Neural cell (in vitro differentiated cells): ENCODE measurements at regions not wholly inside any gene's neighbourhood (a gene's known extent, or its start where the extent isn't known, plus 50 kb on each side); places are given as distances from the start of the nearest gene placed in this dataset.

Experiments used
- H2AFZ ChIP-seq: fragments of 200-600, 300-800 bp; sonication (generic), shearing (Covaris generic); 2 replicates; pipeline ENCODE4 v1.6.0; 2014; ENCODE audit warnings: low read depth, mild to moderate bottlenecking, antibody characterized with exemption, low read length, moderate library complexity
- H3F3A ChIP-seq: fragments of 200-600 bp; shearing (Covaris generic); 2 replicates; pipeline ENCODE4 v1.6.1; 2016; ENCODE audit warnings: mild to moderate bottlenecking, moderate library complexity, mixed read lengths, antibody characterized with exemption, low read length; ENCODE audit not compliant: insufficient read depth, poor library complexity, severe bottlenecking
- H3K27ac ChIP-seq: fragments of 200-600, 300-800 bp; sonication (generic), shearing (Covaris generic); 2 replicates; pipeline ENCODE4 v1.5.1; 2014; ENCODE audit warnings: mild to moderate bottlenecking, low read length, moderate library complexity
- H3K27me3 ChIP-seq: fragments of 300-800, 200-600 bp; sonication (generic), shearing (Covaris generic); 2 replicates; pipeline ENCODE4 v1.6.0; 2014; ENCODE audit warnings: mild to moderate bottlenecking, low read depth, low read length, moderate library complexity; ENCODE audit not compliant: insufficient read depth
- H3K36me3 ChIP-seq: fragments of 300-800, 200-600 bp; sonication (generic), shearing (Covaris generic); 2 replicates; pipeline ENCODE4 v1.5.1; 2014; ENCODE audit warnings: mild to moderate bottlenecking, antibody characterized with exemption, low read length, moderate library complexity; ENCODE audit not compliant: insufficient read depth
- H3K4me2 ChIP-seq: fragments of 300-800, 200-600 bp; sonication (generic), shearing (Covaris generic); 2 replicates; pipeline ENCODE4 v1.6.0; 2014; ENCODE audit warnings: mild to moderate bottlenecking, low read length
- H3K4me3 ChIP-seq: fragments of 300-800, 200-600 bp; sonication (generic), shearing (Covaris generic); 2 replicates; pipeline ENCODE4 v1.5.1; 2014; ENCODE audit warnings: mild to moderate bottlenecking, low read length, moderate library complexity
- H3K79me2 ChIP-seq: fragments of 200-600 bp; shearing (Covaris generic); replicated peaks from 2 replicates; pipeline ENCODE4 v1.6.0; 2014; ENCODE audit warnings: mild to moderate bottlenecking, low read length, moderate library complexity; ENCODE audit not compliant: insufficient read depth
- H3K9ac ChIP-seq: fragments of 300-800, 200-600 bp; sonication (generic), shearing (Covaris generic); 2 replicates; pipeline ENCODE4 v1.6.1; 2016; ENCODE audit warnings: mild to moderate bottlenecking, low read length, mixed read lengths
- H3K9me2 ChIP-seq: fragments of 200-600 bp; shearing (Covaris generic); 2 replicates; pipeline ENCODE4 v1.6.1; 2016; ENCODE audit warnings: mild to moderate bottlenecking, low read length, mixed read lengths; ENCODE audit not compliant: insufficient read depth
- H3K9me3 ChIP-seq: fragments of 200-600, 300-800 bp; sonication (generic), shearing (Covaris generic); 2 replicates; pipeline ENCODE4 v1.6.1; 2016; ENCODE audit warnings: mild to moderate bottlenecking, mixed run types, low read length, moderate library complexity, mixed read lengths
- H4K20me1 ChIP-seq: fragments of 200-600 bp; shearing (Covaris generic); 2 replicates; pipeline ENCODE4 v1.6.1; 2016; ENCODE audit warnings: mild to moderate bottlenecking, mixed run types; ENCODE audit not compliant: insufficient read depth
- EP300 ChIP-seq: fragments of 450-650 bp; conservative IDR thresholded peaks from 2 replicates; pipeline ENCODE4 v1.6.1; 2014; ENCODE audit warnings: antibody characterized with exemption, mild to moderate bottlenecking, moderate library complexity; ENCODE audit not compliant: poor library complexity, severe bottlenecking
- EZH2 ChIP-seq: fragments of 200-600, 300-800 bp; shearing (Covaris generic), sonication (generic); IDR thresholded peaks from 2 replicates; pipeline ENCODE4 v1.6.1; 2014; ENCODE audit warnings: antibody characterized with exemption, low read length, borderline replicate concordance, mild to moderate bottlenecking; ENCODE audit not compliant: insufficient read depth, poor library complexity, severe bottlenecking
- MXI1 ChIP-seq: fragments of 450-650 bp; conservative IDR thresholded peaks from 2 replicates; pipeline ENCODE4 v1.6.1; 2014; ENCODE audit warnings: antibody characterized with exemption, mild to moderate bottlenecking; ENCODE audit not compliant: poor library complexity, severe bottlenecking
- POLR2AphosphoS5 ChIP-seq: IDR thresholded peaks from 2 replicates; pipeline ENCODE4 v1.6.1; 2012
- RAD21 ChIP-seq: fragments of 450-650 bp; conservative IDR thresholded peaks from 2 replicates; pipeline ENCODE4 v1.6.1; 2014; ENCODE audit warnings: antibody characterized with exemption, mild to moderate bottlenecking, moderate library complexity
- SMC3 ChIP-seq: fragments of 450-650 bp; conservative IDR thresholded peaks from 2 replicates; pipeline ENCODE4 v1.6.1; 2014; ENCODE audit warnings: antibody characterized with exemption, mild to moderate bottlenecking, moderate library complexity; ENCODE audit not compliant: poor library complexity
- TAF1 ChIP-seq: IDR thresholded peaks from 2 replicates; pipeline ENCODE4 v1.6.1; 2012; ENCODE audit warnings: low read depth
- TF ChIP-seq, protein P1 (sequence below): IDR thresholded peaks from 2 replicates; pipeline ENCODE4 v1.6.1; 2012; ENCODE audit warnings: borderline replicate concordance
- TF ChIP-seq, protein P2 (sequence below): fragments of 450-650 bp; IDR thresholded peaks from 2 replicates; pipeline ENCODE4 v1.5.1; 2014; ENCODE audit warnings: antibody characterized with exemption, mild to moderate bottlenecking, moderate library complexity; ENCODE audit not compliant: poor library complexity, severe bottlenecking

DNA sequence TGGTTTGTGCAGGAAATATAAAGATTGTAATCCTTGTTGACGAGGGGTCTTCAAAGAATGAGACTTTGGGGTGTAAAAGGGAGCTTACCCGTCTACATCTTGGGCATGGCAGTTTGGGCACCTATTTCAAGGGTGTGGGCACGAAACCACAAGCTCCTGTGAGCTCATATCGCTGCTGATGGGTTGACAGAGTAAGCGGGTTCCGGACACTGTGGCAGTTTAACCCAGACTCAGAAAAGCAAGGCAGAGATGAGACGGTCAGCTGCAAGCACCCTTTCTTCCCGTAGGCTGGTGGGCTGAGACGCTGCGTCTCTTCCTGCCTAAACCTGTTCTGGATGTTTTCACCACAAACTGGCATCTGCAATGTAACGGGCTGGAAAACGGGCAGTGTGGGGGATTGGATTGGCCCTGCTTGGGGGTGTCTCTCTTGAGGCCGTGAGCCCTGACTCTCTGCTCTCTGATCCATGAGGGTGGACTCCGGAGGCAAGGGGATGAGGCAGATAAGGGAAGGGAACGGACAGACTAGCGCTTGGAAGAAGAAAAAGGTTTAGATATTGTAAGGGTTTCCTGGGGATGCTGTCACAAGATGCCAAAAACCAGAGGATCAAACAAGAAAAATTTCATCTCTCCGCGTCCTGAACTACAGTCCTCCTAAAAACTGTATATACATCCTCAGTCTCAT, 237.5 kb downstream of the SHOX start:
- Histone ChIP-seq H3K4me3 (no peak overlapping the region), H3K79me2 (no peaks in the 10 kb centered on the region), H3K9me3 (no peaks in the 10 kb centered on the region), H3K36me3 (no peaks in the 10 kb centered on the region), H3F3A (no peaks in the 10 kb centered on the region), H3K27me3 (no peaks in the 10 kb centered on the region), H3K9ac (no peak overlapping the region), H3K27ac (no peak overlapping the region), H3K9me2 (no peaks in the 10 kb centered on the region), H3K4me2 (no peak overlapping the region), H4K20me1 (no peaks in the 10 kb centered on the region), H2AFZ (no peak overlapping the region)
- TF ChIP-seq, protein P1, sequence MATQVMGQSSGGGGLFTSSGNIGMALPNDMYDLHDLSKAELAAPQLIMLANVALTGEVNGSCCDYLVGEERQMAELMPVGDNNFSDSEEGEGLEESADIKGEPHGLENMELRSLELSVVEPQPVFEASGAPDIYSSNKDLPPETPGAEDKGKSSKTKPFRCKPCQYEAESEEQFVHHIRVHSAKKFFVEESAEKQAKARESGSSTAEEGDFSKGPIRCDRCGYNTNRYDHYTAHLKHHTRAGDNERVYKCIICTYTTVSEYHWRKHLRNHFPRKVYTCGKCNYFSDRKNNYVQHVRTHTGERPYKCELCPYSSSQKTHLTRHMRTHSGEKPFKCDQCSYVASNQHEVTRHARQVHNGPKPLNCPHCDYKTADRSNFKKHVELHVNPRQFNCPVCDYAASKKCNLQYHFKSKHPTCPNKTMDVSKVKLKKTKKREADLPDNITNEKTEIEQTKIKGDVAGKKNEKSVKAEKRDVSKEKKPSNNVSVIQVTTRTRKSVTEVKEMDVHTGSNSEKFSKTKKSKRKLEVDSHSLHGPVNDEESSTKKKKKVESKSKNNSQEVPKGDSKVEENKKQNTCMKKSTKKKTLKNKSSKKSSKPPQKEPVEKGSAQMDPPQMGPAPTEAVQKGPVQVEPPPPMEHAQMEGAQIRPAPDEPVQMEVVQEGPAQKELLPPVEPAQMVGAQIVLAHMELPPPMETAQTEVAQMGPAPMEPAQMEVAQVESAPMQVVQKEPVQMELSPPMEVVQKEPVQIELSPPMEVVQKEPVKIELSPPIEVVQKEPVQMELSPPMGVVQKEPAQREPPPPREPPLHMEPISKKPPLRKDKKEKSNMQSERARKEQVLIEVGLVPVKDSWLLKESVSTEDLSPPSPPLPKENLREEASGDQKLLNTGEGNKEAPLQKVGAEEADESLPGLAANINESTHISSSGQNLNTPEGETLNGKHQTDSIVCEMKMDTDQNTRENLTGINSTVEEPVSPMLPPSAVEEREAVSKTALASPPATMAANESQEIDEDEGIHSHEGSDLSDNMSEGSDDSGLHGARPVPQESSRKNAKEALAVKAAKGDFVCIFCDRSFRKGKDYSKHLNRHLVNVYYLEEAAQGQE, result no peak
- no peak for TF ChIP-seq POLR2AphosphoS5
- no peak for TF ChIP-seq EZH2
- TF ChIP-seq EP300, result no peak
- TF ChIP-seq, protein P2, sequence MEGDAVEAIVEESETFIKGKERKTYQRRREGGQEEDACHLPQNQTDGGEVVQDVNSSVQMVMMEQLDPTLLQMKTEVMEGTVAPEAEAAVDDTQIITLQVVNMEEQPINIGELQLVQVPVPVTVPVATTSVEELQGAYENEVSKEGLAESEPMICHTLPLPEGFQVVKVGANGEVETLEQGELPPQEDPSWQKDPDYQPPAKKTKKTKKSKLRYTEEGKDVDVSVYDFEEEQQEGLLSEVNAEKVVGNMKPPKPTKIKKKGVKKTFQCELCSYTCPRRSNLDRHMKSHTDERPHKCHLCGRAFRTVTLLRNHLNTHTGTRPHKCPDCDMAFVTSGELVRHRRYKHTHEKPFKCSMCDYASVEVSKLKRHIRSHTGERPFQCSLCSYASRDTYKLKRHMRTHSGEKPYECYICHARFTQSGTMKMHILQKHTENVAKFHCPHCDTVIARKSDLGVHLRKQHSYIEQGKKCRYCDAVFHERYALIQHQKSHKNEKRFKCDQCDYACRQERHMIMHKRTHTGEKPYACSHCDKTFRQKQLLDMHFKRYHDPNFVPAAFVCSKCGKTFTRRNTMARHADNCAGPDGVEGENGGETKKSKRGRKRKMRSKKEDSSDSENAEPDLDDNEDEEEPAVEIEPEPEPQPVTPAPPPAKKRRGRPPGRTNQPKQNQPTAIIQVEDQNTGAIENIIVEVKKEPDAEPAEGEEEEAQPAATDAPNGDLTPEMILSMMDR, result no peak
- TF ChIP-seq RAD21, result no peak
- TF ChIP-seq TAF1, result no peak

DNA sequence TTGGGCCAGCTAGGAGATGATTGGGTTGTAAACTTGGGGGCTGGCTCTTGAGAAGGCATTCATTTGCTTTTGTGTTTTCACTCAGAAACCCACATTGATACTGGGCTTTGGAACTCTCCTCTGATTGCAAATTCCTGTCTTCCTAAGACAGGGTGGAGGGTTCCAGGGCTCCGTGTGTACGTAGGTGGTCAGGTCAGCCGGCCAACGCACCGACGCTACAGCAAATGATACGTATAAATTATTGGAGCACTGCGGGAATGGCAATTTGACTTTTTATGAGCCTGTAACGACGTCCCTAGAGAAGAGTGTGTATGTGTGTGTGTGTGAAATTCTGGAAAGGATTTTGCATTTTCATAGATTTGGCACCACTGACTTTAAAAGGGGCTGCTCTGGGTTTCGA, 236.9 kb downstream of the SHOX start:
- H3K9me3 ChIP-seq, result no peaks in the 10 kb centered on the region
- H3K79me2 ChIP-seq, result no peaks in the 10 kb centered on the region
- no peaks in the 10 kb centered on the region for H3K27me3 ChIP-seq
- H4K20me1 ChIP-seq, result no peaks in the 10 kb centered on the region
- H3K4me2 ChIP-seq, result no peak overlapping the region
- no peaks in the 10 kb centered on the region for H3F3A ChIP-seq
- no peak overlapping the region for H3K9ac ChIP-seq
- no peaks in the 10 kb centered on the region for H3K36me3 ChIP-seq
- TF ChIP-seq MXI1 (no peak), RAD21 (no peak), POLR2AphosphoS5 (no peak), EZH2 (no peak), SMC3 (no peak), TAF1 (no peak), EP300 (no peak)
- TF ChIP-seq, protein P2, result no peak
- TF ChIP-seq, protein P1, result no peak
- H3K4me3 ChIP-seq, result no peak overlapping the region
- no peaks in the 10 kb centered on the region for H3K9me2 ChIP-seq
- no peak overlapping the region for H2AFZ ChIP-seq
- no peak overlapping the region for H3K27ac ChIP-seq
